ENCODE measurements at regions not wholly inside any gene's neighbourhood (a gene's known extent, or its start where the extent isn't known, plus 50 kb on each side); places are given as distances from the start of the nearest gene placed in this dataset.

DNA sequence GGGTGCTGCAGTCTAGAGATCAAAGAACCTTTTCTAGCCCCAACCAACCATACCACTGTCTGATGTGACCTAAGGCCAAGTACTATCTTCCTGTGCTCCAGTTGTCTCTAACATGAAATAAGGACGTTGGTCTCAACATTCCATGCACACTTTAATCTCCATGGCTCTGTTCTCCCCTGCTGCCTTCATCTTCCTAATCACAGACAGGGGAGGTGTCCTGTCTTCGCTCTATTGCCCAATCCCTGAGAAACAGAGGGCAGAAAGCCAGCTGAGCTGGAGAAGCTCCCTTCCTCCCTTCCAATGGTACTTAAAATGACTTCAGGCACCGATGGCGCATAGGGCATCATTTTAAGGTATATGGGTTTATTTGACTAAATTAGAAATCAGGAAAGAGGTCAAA, 148.9 kb upstream of the GNAO1 start:
- H3K27me3 ChIP-seq = no peaks in the 10 kb centered on the region
- 78 to 84% methylated on average over 4 of the region's 4 CpGs for WGBS, 2 donors
- H3K27ac ChIP-seq = no peak overlapping the region
- H3K4me1 ChIP-seq = no peaks in the 10 kb centered on the region
- no peak overlapping the region for H3K4me3 ChIP-seq
- ATAC-seq (ENCODE audit: low FRiP score in 2 of 2) (no peak), DNase-seq (no peak)
- TF ChIP-seq, protein P1, sequence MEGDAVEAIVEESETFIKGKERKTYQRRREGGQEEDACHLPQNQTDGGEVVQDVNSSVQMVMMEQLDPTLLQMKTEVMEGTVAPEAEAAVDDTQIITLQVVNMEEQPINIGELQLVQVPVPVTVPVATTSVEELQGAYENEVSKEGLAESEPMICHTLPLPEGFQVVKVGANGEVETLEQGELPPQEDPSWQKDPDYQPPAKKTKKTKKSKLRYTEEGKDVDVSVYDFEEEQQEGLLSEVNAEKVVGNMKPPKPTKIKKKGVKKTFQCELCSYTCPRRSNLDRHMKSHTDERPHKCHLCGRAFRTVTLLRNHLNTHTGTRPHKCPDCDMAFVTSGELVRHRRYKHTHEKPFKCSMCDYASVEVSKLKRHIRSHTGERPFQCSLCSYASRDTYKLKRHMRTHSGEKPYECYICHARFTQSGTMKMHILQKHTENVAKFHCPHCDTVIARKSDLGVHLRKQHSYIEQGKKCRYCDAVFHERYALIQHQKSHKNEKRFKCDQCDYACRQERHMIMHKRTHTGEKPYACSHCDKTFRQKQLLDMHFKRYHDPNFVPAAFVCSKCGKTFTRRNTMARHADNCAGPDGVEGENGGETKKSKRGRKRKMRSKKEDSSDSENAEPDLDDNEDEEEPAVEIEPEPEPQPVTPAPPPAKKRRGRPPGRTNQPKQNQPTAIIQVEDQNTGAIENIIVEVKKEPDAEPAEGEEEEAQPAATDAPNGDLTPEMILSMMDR (IDR thresholded peaks at IDR 0.05) = no peak
- TF ChIP-seq EP300 (IDR thresholded peaks at IDR 0.05) = no peak
- no peaks in the 10 kb centered on the region for H3K9me3 ChIP-seq
- H3K36me3 ChIP-seq = no peaks in the 10 kb centered on the region

DNA sequence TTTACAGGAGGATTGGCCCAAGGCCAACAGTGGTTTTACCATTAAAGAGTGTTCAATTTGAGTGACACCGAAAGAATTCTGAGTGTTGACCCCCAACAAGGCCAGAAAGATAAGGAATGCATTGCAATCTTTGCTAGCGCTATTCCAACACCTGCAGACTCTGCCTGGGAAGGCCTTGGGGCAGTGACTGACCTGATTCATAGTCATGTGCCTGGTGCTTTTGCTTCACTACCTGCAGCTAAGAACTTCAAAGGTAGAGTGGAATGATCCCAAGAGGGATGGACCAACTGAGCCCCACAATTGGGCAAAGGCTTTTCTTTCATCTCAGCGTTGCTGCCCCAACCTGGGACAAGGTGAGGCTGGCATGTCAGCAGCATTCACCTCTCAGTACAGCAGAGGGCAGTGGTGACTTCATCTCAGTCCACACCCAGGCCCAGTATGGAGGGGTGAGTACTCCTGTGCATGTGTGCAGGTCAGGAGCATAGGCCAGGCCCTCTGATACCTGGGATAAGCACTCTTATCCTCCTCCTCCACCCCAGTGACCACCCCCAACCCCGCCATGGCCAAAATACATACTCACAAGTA, 149.6 kb upstream of the GNAO1 start:
- ATAC-seq (ENCODE audit: low FRiP score in 2 of 2) = peak; percentile 57 to 69
- Histone ChIP-seq H3K27ac (no peak overlapping the region), H3K27me3 (no peaks in the 10 kb centered on the region), H3K4me1 (no peaks in the 10 kb centered on the region), H3K36me3 (no peaks in the 10 kb centered on the region), H3K4me3 (no peak overlapping the region), H3K9me3 (peaks cover 0 to 6% (median 2%) of the 10 kb centered on the region in 4 donors)
- TF ChIP-seq POLR2A (IDR thresholded peaks at IDR 0.05) (no peak), EP300 (IDR thresholded peaks at IDR 0.05) (no peak), POLR2AphosphoS5 (IDR thresholded peaks at IDR 0.05) (no peak)
- TF ChIP-seq, protein P1 (IDR thresholded peaks at IDR 0.05) = peak in 3 of 6 experiments; percentile 21 to 48 (median 38)
- 46 to 52% methylated on average over 1 to 4 of the region's 4 CpGs for WGBS, 2 donors
- no peak for DNase-seq

DNA sequence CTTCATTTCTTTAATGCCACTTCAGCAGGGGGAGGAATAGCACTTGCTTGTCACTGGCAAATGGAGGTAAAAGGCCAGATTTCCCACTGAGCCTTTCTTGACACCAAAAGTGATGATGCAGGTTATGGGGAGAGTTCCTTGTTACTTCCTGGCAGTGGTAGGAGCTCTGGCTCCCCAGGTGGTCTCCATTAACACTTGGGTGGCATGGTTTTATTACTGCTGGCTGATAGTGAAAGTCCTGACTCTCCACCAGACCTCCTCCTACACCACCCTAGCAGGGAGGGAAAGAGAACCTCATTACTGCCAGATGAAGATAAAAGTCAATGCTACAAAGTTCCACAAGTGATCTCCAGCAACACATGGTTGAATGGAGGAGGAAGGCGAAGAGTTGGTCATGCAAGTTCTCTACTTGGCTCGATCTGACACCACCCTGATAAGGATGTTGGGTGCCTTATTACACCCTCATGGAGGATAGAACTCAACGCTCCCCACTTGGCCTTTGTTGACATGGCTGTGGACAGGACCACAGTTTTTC, 152.7 kb upstream of the GNAO1 start:
- no peak for TF ChIP-seq POLR2AphosphoS5 (IDR thresholded peaks at IDR 0.05)
- no peak for TF ChIP-seq POLR2A (IDR thresholded peaks at IDR 0.05)
- TF ChIP-seq EP300 (IDR thresholded peaks at IDR 0.05) = no peak
- TF ChIP-seq, protein P1 (IDR thresholded peaks at IDR 0.05) = no peak
- Histone ChIP-seq H3K27me3 (no peaks in the 10 kb centered on the region), H3K36me3 (no peaks in the 10 kb centered on the region), H3K4me3 (no peak overlapping the region), H3K4me1 (no peaks in the 10 kb centered on the region), H3K27ac (no peak overlapping the region), H3K9me3 (peaks cover 0 to 6% (median 3%) of the 10 kb centered on the region in 4 donors)
- no peak for ATAC-seq (ENCODE audit: low FRiP score in 2 of 2)
- DNase-seq = no peak
- 60 to 80% methylated on average over 3 of the region's 3 CpGs for WGBS, 2 donors

DNA sequence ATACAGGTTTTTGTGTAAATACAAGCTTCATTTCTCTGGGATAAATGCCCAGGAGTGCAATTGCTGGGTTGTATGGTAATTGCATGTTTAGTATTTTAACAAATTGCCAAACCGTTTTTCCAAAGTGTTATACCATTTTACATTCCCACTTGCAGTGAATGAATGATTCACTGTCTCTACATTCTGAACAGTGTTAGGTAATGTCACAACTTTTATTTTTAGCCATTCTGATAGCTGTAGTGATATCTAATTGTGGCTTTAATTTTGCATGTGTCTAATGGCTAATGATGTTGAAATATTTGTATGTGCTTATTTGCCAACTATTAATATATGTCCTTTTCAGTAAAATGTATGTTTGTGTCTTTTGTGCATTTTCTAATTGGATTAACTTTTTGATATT, 156.9 kb upstream of the CES5A start:
- Histone ChIP-seq H3K4me3 (no peak overlapping the region), H3K27me3 (no peaks in the 10 kb centered on the region), H3K36me3 (no peaks in the 10 kb centered on the region), H3K4me1 (no peaks in the 10 kb centered on the region), H3K27ac (no peak overlapping the region), H3K9me3 (peaks cover 0 to 6% (median 2%) of the 10 kb centered on the region in 4 donors)
- ATAC-seq (ENCODE audit: low FRiP score in 2 of 2) (no peak), DNase-seq (no peak)
- TF ChIP-seq, protein P1 (IDR thresholded peaks at IDR 0.05) = no peak
- TF ChIP-seq EP300 (IDR thresholded peaks at IDR 0.05) (no peak), POLR2AphosphoS5 (IDR thresholded peaks at IDR 0.05) (no peak), POLR2A (IDR thresholded peaks at IDR 0.05) (no peak)
- WGBS, 2 donors = 61 to 88% methylated on average over 1 of the region's 1 CpG

DNA sequence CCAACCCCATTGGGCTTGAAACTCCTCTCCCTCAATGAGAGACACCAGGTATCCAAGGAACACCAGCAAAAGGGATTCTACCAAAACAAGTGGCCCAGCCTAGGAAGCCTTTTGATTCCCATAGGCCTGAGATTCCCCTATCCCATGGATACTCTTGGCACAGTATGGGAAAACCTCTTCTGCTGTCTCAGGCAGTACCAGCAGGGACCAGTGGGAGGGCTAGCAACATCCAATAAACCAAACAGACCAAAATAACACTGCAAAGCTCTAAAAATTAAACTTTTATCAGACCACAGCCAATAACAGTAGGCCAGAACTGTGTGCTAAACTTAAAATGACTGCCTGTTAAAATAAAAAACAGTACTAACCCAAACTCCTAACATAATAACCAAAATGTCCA, 153.9 kb upstream of the CES5A start:
- Histone ChIP-seq H3K4me3 (no peak overlapping the region), H3K36me3 (no peaks in the 10 kb centered on the region), H3K27ac (no peak overlapping the region), H3K27me3 (no peaks in the 10 kb centered on the region), H3K9me3 (no peaks in the 10 kb centered on the region), H3K4me1 (no peaks in the 10 kb centered on the region)
- no peak for DNase-seq
- TF ChIP-seq, protein P1 (IDR thresholded peaks at IDR 0.05) = no peak
- TF ChIP-seq POLR2AphosphoS5 (IDR thresholded peaks at IDR 0.05) (no peak), EP300 (IDR thresholded peaks at IDR 0.05) (no peak), POLR2A (IDR thresholded peaks at IDR 0.05) (no peak)
- ATAC-seq (ENCODE audit: low FRiP score in 2 of 2) = no peak
